Breast epithelium (tissue), 4 donors: ENCODE measurements at regions not wholly inside any gene's neighbourhood (a gene's known extent, or its start where the extent isn't known, plus 50 kb on each side); places are given as distances from the start of the nearest gene placed in this dataset.

ENCODE experiments used
- DNase-seq, 2 donors: peaks; one replicate each; pipeline ENCODE4 v3.0.0-alpha.2; 2019; ENCODE audit warnings: low spot score in 2 of 2
- H3K27ac ChIP-seq, 2 donors: fragments of 200-600 bp; sonication (generic) in 1 of 2; one replicate each; pipeline ENCODE4 v1.5.1; 2016 to 2019; ENCODE audit warnings: mild to moderate bottlenecking in 1 of 2
- H3K27me3 ChIP-seq, 2 donors: fragments of 200-600 bp; sonication (generic) in 1 of 2; one replicate each; pipeline versions ENCODE4 v1.5.1 to v1.6.0; 2017 to 2019; ENCODE audit warnings: control low read depth in 1 of 2, mild to moderate bottlenecking in 1 of 2
- H3K36me3 ChIP-seq: fragments of 200-600 bp; one replicate; pipeline ENCODE4 v1.5.1; 2019
- H3K4me1 ChIP-seq, 2 donors: fragments of 200-600 bp; sonication (generic); one replicate each; pipeline ENCODE4 v1.5.1; 2016 to 2019; ENCODE audit warnings: control low read depth in 1 of 2
- H3K4me3 ChIP-seq, 3 donors: fragments of 200-600 bp; sonication (generic); 1 replicate in 2 of 3; 2 replicates in 1 of 3; pipeline ENCODE4 v1.5.1; 2016 to 2019; ENCODE audit warnings: mild to moderate bottlenecking in 3 of 3, moderate library complexity in 2 of 3
- H3K9me3 ChIP-seq, 2 donors: fragments of 200-600 bp; sonication (generic) in 1 of 2; one replicate each; pipeline ENCODE4 v1.5.1; 2016 to 2019; ENCODE audit warnings: control low read depth in 1 of 2
- CTCF ChIP-seq, 3 donors: fragments of 450-650 bp; IDR thresholded peaks; one replicate each; pipeline ENCODE4 v1.5.1; 2016 to 2017; ENCODE audit warnings: antibody characterized with exemption in 3 of 3, mild to moderate bottlenecking in 3 of 3, moderate library complexity in 3 of 3
- POLR2A ChIP-seq: fragments of 450-650 bp; IDR thresholded peaks from one replicate; pipeline ENCODE4 v1.6.1; 2016; ENCODE audit warnings: antibody characterized with exemption, mild to moderate bottlenecking, moderate library complexity
- POLR2AphosphoS5 ChIP-seq, 3 donors: sonication (generic); formaldehyde crosslinking; IDR thresholded peaks; one replicate each; pipeline ENCODE4 v1.6.1; 2017; ENCODE audit warnings: antibody characterized with exemption in 3 of 3
- intact Hi-C: fragments of 100-400 bp; cut with DNase I; formaldehyde crosslinking; loops from one replicate; pipeline ENCODE4 v1.15.1; 2023; ENCODE audit warnings: low total_unique reads

GRCh38 chr3:56917361-56918110 lies 115.8 kb upstream of the ARHGEF3 start:
- Histone ChIP-seq H3K4me3 (no peak overlapping the region), H3K36me3 (no peaks in the 10 kb centered on the region), H3K27ac (no peak overlapping the region), H3K27me3 (no peaks in the 10 kb centered on the region), H3K4me1 (no peaks in the 10 kb centered on the region), H3K9me3 (no peaks in the 10 kb centered on the region)
- DNase-seq = no peak
- intact Hi-C loops = no loop called here
- no peak for TF ChIP-seq POLR2AphosphoS5 (IDR thresholded peaks at IDR 0.05)
- no peak for TF ChIP-seq POLR2A
- no peak for TF ChIP-seq CTCF (IDR thresholded peaks at IDR 0.05)

DNA sequence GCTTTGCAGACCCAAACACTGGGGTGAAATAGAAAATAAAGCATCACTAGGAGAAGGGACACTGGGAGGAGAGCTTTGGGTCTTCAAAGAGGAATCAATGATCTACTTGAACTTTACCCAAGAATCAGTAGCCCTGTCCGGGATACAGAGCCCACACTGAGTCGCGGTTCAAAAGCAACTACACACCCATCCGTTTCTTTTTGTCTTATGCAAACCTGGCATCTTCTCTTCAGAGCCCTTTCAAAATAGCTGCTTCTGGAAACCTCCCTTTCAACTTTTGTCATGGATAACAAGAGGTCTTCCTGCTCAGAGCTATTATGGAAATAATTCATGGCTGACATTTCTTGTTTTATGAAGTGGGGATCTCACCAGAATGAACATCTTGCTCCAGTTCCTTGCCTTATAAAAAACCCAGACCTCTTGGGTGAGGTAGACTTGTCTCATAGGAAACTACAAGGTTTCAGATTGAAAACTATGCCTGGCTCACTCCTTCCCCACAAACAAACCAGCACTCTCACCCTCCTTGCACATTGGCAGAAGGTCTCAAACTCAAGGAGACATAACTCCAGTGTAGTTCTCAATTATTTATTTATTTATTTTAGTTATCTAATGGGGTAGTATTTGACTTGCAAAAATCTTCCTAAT lies 115.1 kb upstream of the ARHGEF3 start:
- peak overlapping the region in 1 of 3 donors; percentile 41 for H3K4me3 ChIP-seq
- intact Hi-C loops = no loop called here
- peak overlapping the region in 1 of 2 donors; percentile 13 for H3K27ac ChIP-seq
- DNase-seq = no peak
- H3K27me3 ChIP-seq = no peaks in the 10 kb centered on the region
- H3K9me3 ChIP-seq = no peaks in the 10 kb centered on the region
- no peaks in the 10 kb centered on the region for H3K4me1 ChIP-seq
- TF ChIP-seq CTCF (IDR thresholded peaks at IDR 0.05) = no peak
- no peaks in the 10 kb centered on the region for H3K36me3 ChIP-seq

DNA sequence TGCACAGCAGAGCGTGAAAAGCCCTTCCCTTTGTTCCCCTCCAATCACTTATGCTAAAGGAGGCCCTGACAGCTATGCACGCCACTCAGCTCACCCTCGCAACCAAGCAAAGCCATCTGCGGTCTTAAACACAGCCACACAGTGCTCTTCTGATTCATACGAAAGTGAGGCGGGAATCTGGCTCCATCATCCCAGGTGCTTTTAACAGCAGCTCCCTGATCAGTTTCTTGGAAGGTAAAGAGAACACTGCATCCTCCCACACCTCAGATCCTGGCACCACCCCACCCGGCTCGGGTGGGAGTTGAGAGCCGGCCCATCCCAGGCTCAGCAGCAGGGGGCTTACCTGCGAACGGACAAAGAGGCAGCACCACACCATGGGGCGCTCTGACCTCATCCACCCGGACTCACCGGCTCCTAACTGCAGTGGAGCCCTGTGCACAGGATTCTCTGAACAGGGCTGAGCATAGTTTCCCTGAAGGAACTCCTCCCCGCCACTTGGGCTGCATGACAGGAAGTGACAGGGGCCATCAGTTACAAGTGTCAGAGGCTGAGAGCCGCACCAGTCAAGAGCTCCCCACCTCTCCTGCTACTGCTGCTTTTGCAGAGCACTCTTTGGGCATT lies 114.3 kb upstream of the ARHGEF3 start:
- intact Hi-C loops = no loop called here
- H3K27me3 ChIP-seq = no peaks in the 10 kb centered on the region
- H3K36me3 ChIP-seq = no peaks in the 10 kb centered on the region
- H3K27ac ChIP-seq = peak overlapping the region in 1 of 2 donors; percentile 61
- no peaks in the 10 kb centered on the region for H3K9me3 ChIP-seq
- no peak for DNase-seq
- no peaks in the 10 kb centered on the region for H3K4me1 ChIP-seq
- no peak for TF ChIP-seq CTCF (IDR thresholded peaks at IDR 0.05)
- no peak for TF ChIP-seq POLR2AphosphoS5 (IDR thresholded peaks at IDR 0.05)
- no peak for TF ChIP-seq POLR2A
- peak overlapping the region; percentile 17 to 41 (median 27) for H3K4me3 ChIP-seq

DNA sequence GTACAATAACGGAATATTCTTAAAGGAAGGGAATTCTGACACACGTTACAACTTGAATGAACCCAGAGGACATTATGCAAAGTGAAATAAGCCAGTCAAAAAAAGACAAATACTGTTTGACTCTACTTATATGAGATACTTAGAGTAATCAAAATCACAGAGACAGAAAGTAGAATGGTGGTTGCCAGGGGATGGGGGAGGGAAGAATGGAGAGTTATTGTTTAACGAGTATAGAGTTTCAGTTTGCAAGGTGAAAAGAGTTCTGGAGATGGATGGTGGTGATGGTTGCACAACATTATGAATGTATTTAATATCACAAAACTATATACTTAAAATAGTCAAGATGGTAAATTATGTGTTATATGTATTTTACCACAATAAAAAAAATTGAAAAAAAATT lies 112.9 kb upstream of the ARHGEF3 start:
- Histone ChIP-seq H3K36me3 (no peaks in the 10 kb centered on the region), H3K27me3 (no peaks in the 10 kb centered on the region), H3K27ac (no peak overlapping the region), H3K4me1 (no peaks in the 10 kb centered on the region), H3K4me3 (no peak overlapping the region), H3K9me3 (no peaks in the 10 kb centered on the region)
- intact Hi-C loops = no loop called here
- no peak for DNase-seq
- TF ChIP-seq POLR2AphosphoS5 (IDR thresholded peaks at IDR 0.05) (no peak), CTCF (IDR thresholded peaks at IDR 0.05) (no peak), POLR2A (no peak)

DNA sequence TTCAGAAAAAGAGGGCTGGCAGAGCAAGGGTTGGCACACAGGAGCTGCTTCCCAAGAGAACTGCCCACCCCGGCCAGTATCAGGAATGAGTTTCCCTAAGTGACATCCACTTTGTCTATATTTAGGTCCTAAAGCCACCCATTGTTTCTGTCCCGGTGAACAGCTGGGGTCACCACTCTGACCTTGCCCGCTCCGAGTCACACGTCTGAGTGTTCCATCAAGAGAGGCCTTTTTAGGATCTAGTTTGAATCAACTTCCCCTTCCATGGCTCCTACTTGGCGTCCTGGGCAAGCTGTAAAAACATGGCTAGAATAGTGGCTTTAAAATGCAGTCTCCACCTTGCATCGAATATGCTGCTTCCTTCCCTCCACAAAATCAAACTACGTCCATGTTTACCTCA lies 109.6 kb upstream of the ARHGEF3 start:
- no peak for TF ChIP-seq POLR2A
- no peak for TF ChIP-seq POLR2AphosphoS5 (IDR thresholded peaks at IDR 0.05)
- no peak for TF ChIP-seq CTCF (IDR thresholded peaks at IDR 0.05)
- Histone ChIP-seq H3K36me3 (no peaks in the 10 kb centered on the region), H3K4me3 (no peak overlapping the region), H3K27ac (no peak overlapping the region), H3K27me3 (no peaks in the 10 kb centered on the region), H3K9me3 (no peaks in the 10 kb centered on the region), H3K4me1 (no peaks in the 10 kb centered on the region)
- DNase-seq = no peak
- intact Hi-C loops = no loop called here
